Loucy (cell line): ENCODE measurements at regions not wholly inside any gene's neighbourhood (a gene's known extent, or its start where the extent isn't known, plus 50 kb on each side); places are given as distances from the start of the nearest gene placed in this dataset.

ENCODE experiments used
- CTCF ChIP-seq: fragments of 200-600 bp; sonication (generic); conservative IDR thresholded peaks from 2 replicates; pipeline ENCODE4 v1.5.1; 2014; ENCODE audit warnings: mild to moderate bottlenecking, antibody characterized with exemption, low read length
- EZH2phosphoT487 ChIP-seq: fragments of 200-600 bp; IDR thresholded peaks from 2 replicates; pipeline ENCODE4 v1.6.1; 2018; ENCODE audit warnings: antibody characterized with exemption, mild to moderate bottlenecking, moderate library complexity, borderline replicate concordance

GRCh38 chr4:182973941-182974340 is 56.8 kb upstream of the DCTD start:
- no peak for TF ChIP-seq CTCF
- TF ChIP-seq EZH2phosphoT487, result no peak
